Activated naive CD4-positive, alpha-beta T cell treated with anti-CD3 and anti-CD28 coated beads, Interleukin-2, amount 50 U/mL, for 72 hours (primary cell): ENCODE measurements at regions not wholly inside any gene's neighbourhood (a gene's known extent, or its start where the extent isn't known, plus 50 kb on each side); places are given as distances from the start of the nearest gene placed in this dataset.
"Not testable (repeated sequence)": the region's sequence is repeated elsewhere in the genome, so short reads cannot be mapped to it uniquely, and the experiment has no call there.

Experiments
- ATAC-seq, 2 donors: fragments of 150-1000 bp; cut with Tn5 transposase; 2 replicates each; pipeline ENCODE4 v1.10.0; 2021; ENCODE audit warnings: mild to moderate bottlenecking in 2 of 2, moderate library complexity in 2 of 2
- DNase-seq, 2 donors: peaks; one replicate each; pipeline ENCODE4 v3.0.0; 2021 to 2022; ENCODE audit warnings: low spot score in 2 of 2
- H3K27ac Mint-ChIP-seq, 2 donors: one replicate each; pipeline ENCODE4 v1.8.0; 2022; ENCODE audit warnings: mild to moderate bottlenecking in 2 of 2, mixed read lengths in 2 of 2
- H3K36me3 Mint-ChIP-seq, 2 donors: one replicate each; pipeline ENCODE4 v1.8.0; 2022; ENCODE audit warnings: mixed read lengths in 2 of 2
- H3K9me3 Mint-ChIP-seq, 2 donors: one replicate each; pipeline ENCODE4 v1.8.0; 2022; ENCODE audit warnings: mixed read lengths in 2 of 2

DNA sequence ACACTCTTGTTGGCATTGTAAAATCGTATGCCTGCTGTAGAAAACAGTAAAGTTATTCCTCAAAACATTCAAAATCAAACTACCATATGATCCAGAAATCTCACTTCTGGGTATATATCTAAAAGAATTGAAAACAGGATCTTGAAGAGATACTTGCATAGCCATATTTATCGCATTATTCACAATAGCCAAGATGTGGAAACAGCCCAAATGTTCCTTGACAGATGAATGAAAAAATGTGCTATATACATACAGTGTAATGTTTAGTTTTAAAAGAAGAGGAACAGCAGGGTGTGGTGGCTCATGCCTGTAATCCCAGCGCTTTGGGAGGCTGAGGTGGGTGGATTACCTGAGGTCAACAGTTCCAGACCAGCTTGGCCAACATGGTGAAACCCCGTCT, 234.1 kb upstream of the DAB2 start:
- H3K27ac Mint-ChIP-seq, result no peak overlapping the region
- DNase-seq, result no peak
- no peak for ATAC-seq
- no peaks in the 10 kb centered on the region for H3K36me3 Mint-ChIP-seq
- H3K9me3 Mint-ChIP-seq, result no peaks in the 10 kb centered on the region

- Mint-ChIP-seq H3K9me3 (no peaks in the 10 kb centered on the region), H3K27ac (no peak overlapping the region), H3K36me3 (no peaks in the 10 kb centered on the region)
- ATAC-seq, result peak in 1 of 2 donors; percentile 76
- no peak for DNase-seq
Observed at GRCh38 chr5:39657943-39658342, 233.2 kb upstream of the DAB2 start.

- H3K9me3 Mint-ChIP-seq, result no peaks in the 10 kb centered on the region
- no peaks in the 10 kb centered on the region for H3K36me3 Mint-ChIP-seq
- no peak for DNase-seq
- ATAC-seq, result no peak
- no peak overlapping the region for H3K27ac Mint-ChIP-seq
Observed at GRCh38 chr5:39656600-39656999, 231.8 kb upstream of the DAB2 start.

GRCh38 chr5:39654715-39655114, 229.9 kb upstream of the DAB2 start:
- Mint-ChIP-seq H3K36me3 (no peaks in the 10 kb centered on the region), H3K9me3 (no peaks in the 10 kb centered on the region), H3K27ac (no peak overlapping the region)
- no peak for DNase-seq
- no peak for ATAC-seq

DNA sequence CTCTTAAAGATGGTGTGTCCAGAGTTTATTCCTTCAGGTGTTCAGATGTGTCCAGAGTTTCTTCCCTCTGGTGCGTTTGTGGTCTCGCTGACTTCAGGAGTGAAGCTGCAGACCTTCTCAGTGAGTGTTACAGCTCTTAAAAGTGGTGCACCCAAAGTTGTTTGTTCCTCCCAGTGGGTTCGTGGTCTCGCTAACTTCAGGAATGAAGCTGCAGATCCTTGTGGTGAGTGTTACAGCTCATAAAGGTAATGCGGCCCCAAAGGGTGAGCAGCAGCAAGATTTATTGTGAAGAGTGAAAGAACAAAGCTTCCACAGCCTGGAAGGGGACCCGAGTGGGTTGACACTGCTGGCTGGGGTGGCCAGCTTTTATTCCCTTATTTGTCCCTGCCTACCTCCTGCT, 227.7 kb upstream of the DAB2 start:
- not testable (repeated sequence) for H3K9me3 Mint-ChIP-seq, H3K27ac Mint-ChIP-seq, DNase-seq, H3K36me3 Mint-ChIP-seq
- peak in 1 of 2 donors; percentile 16 for ATAC-seq

GRCh38 chr5:39652036-39652435, 227.3 kb upstream of the DAB2 start:
- DNase-seq (no peak), ATAC-seq (no peak)
- Mint-ChIP-seq H3K9me3 (no peaks in the 10 kb centered on the region), H3K27ac (no peak overlapping the region), H3K36me3 (no peaks in the 10 kb centered on the region)

- Mint-ChIP-seq H3K9me3 (no peaks in the 10 kb centered on the region), H3K36me3 (no peaks in the 10 kb centered on the region), H3K27ac (no peak overlapping the region)
- ATAC-seq, result peak in 1 of 2 donors; percentile 70
- no peak for DNase-seq
Observed at GRCh38 chr5:39650008-39650762, 225.4 kb upstream of the DAB2 start.

- ATAC-seq (peak; percentile 53 to 61), DNase-seq (no peak)
- H3K27ac Mint-ChIP-seq, result no peak overlapping the region
- H3K36me3 Mint-ChIP-seq, result no peaks in the 10 kb centered on the region
- no peaks in the 10 kb centered on the region for H3K9me3 Mint-ChIP-seq
Observed at GRCh38 chr5:39648848-39649227, 224.1 kb upstream of the DAB2 start.

- DNase-seq (no peak), ATAC-seq (peak in 1 of 2 donors; percentile 18)
- Mint-ChIP-seq H3K27ac (no peak overlapping the region), H3K36me3 (no peaks in the 10 kb centered on the region), H3K9me3 (no peaks in the 10 kb centered on the region)
Observed at GRCh38 chr5:39648085-39648847, 223.5 kb upstream of the DAB2 start.

DNA sequence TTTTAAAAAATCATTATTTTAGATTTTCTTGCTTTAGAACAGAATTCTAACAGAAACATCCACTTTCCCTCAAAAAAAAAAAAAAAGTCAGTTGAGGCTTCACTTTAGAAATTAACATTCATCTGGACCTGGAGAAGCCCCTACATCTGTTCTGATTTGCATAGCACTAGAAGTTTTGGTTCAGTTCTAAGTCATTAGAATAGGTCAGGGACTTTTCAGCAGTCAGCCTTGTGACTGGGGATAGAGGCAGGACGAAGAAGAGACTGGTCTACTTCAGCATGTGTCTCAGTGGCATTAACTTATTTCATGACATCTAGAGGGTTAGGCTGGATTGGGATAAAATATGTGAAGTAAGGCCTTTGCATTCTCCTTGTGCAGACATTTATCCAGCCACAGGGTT, 215.8 kb upstream of the DAB2 start:
- Mint-ChIP-seq H3K27ac (no peak overlapping the region), H3K36me3 (no peaks in the 10 kb centered on the region), H3K9me3 (no peaks in the 10 kb centered on the region)
- ATAC-seq, result no peak
- DNase-seq, result no peak

DNA sequence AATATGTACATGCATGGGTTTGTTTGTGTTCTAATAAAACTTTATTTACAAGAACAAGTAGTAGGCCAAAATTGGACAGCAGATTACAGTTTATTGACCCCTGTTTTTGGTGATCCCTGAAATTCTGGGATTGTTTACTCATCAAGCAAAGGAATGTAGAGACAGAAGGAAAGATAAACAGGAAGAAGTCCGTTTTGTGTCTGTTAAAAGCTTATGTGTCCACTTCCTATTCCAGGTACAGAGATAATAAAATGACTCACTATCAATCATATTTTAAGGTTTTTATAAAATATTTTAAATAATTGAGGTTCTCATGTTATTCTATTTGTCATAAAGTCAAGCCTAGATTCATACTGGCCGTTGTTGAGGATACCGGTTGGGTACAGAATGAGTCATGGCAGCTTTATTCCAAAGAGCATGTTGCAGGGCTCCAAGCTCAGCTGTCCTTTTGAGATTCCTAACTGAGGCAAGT, 214.9 kb upstream of the DAB2 start:
- H3K27ac Mint-ChIP-seq, result no peak overlapping the region
- no peaks in the 10 kb centered on the region for H3K9me3 Mint-ChIP-seq
- H3K36me3 Mint-ChIP-seq, result no peaks in the 10 kb centered on the region
- no peak for ATAC-seq
- DNase-seq, result no peak

GRCh38 chr5:39638813-39639212, 214.0 kb upstream of the DAB2 start:
- no peak for DNase-seq
- Mint-ChIP-seq H3K27ac (no peak overlapping the region), H3K9me3 (no peaks in the 10 kb centered on the region), H3K36me3 (no peaks in the 10 kb centered on the region)
- ATAC-seq, result no peak

DNA sequence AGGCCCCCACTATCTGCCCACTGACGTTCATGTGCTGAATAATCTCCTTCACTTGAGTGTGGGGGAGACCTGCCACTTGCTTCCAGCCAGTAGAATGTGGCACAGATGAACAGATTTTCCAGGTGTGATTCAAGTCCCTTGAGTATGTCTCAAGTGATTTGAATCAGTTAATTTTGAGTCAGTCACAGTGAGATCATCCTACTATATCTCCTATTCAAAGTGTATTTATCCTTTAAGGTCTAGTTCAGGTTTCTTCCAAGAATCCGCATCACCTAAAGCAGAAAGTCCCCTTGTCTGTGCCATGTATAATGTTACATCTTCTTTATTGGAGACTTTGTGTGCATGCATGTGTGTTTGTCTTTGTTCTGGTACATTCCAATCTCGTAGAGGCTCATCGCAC, 208.3 kb upstream of the DAB2 start:
- Mint-ChIP-seq H3K27ac (no peak overlapping the region), H3K9me3 (no peaks in the 10 kb centered on the region), H3K36me3 (no peaks in the 10 kb centered on the region)
- ATAC-seq (no peak), DNase-seq (no peak)

- no peak overlapping the region for H3K27ac Mint-ChIP-seq
- no peak for ATAC-seq
- no peak for DNase-seq
- H3K9me3 Mint-ChIP-seq, result no peaks in the 10 kb centered on the region
- H3K36me3 Mint-ChIP-seq, result no peaks in the 10 kb centered on the region
Observed at GRCh38 chr5:39631958-39632357, 207.2 kb upstream of the DAB2 start.

- Mint-ChIP-seq H3K9me3 (no peaks in the 10 kb centered on the region), H3K36me3 (no peaks in the 10 kb centered on the region), H3K27ac (no peak overlapping the region)
- ATAC-seq (no peak), DNase-seq (no peak)
Observed at GRCh38 chr5:39629946-39630345, 205.2 kb upstream of the DAB2 start.

DNA sequence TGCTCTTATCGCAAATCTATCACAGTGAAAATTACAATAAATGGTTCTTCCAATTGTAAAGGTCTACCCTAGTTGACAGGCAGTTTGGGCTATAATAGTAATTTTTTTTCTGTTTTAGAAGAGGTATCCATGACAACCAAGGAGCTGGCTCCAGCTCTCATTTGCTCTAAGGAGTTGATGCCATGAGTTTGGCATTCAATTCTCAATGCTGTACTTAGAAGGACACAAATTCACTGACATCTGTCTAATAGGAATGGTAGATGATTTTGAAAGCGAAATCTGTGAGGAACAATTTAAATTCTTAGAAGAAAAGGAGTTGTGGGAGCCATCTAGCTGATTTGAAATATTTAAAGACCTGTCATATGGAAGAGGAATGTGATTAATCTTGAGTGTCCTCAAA, 203.6 kb upstream of the DAB2 start:
- ATAC-seq, result no peak
- Mint-ChIP-seq H3K9me3 (no peaks in the 10 kb centered on the region), H3K36me3 (no peaks in the 10 kb centered on the region), H3K27ac (no peak overlapping the region)
- DNase-seq, result no peak

DNA sequence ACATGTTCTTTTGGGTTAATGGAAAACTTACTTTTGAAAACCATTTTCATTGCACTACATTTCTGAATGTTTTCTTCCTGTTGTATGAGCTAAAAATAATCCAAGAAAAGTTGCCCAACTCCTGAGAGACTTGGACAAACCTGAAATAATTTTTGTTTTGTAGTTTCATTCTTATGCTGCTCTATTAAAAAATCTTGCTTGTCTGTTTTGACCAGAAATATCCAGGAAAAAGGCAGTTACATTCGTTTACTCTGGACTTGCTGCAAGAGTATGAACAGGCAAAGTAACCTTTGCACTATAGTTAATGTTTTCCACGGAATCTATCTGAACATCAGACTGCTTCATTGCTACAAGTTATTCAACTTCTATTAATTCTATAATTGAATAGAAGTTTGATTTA, 200.1 kb upstream of the DAB2 start:
- no peak for DNase-seq
- Mint-ChIP-seq H3K9me3 (no peaks in the 10 kb centered on the region), H3K36me3 (no peaks in the 10 kb centered on the region)

More for the DNA sequence above, 200.1 kb upstream of the DAB2 start:
- ATAC-seq, result no peak
- no peak overlapping the region for H3K27ac Mint-ChIP-seq
